ENCODE measurements at regions not wholly inside any gene's neighbourhood (a gene's known extent, or its start where the extent isn't known, plus 50 kb on each side); places are given as distances from the start of the nearest gene placed in this dataset.

DNA sequence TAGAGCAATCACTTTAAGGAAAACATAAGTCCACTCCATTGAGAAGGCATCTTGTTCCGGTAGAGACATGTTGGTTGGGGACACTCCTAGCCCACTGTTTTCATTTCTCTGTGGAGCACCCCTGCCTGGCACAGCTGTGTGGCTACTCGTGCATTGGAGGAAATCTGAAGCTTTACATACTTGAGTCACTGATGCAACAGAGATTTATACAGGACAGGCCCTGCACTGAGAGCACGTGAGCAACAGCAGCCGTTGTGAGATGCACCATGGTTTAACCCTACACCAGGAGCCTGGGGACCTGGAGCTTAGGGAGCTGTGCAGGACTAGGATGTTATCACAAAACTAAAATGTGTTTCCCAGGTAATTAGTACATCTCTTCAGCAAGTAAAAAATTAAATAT, 230.7 kb upstream of the IRX1 start:
- no TSS peak for BruUV-seq (replicated peaks)
- intact Hi-C loops (cut with micrococcal nuclease; ENCODE audit: unreplicated experiment): no loop called here
- DNase-seq: no peak
- Histone ChIP-seq H3K27me3 (ENCODE audit: insufficient read depth, low read depth) (peaks cover 60% of the 10 kb centered on the region), H3K79me2 (ENCODE audit: low read depth) (no peaks in the 10 kb centered on the region), H3K27ac (no peak overlapping the region), H3K4me3 (no peak overlapping the region), H3K36me3 (ENCODE audit: low read depth) (no peaks in the 10 kb centered on the region), H4K20me1 (ENCODE audit: insufficient read depth) (no peaks in the 10 kb centered on the region), H3K9me2 (ENCODE audit: insufficient read depth) (no peaks in the 10 kb centered on the region), H3F3A (ENCODE audit: insufficient read depth, low read depth) (no peaks in the 10 kb centered on the region), H3K4me2 (no peak overlapping the region), H2AFZ (no peak overlapping the region), H3K9me3 (ENCODE audit: insufficient read depth, low read depth) (no peaks in the 10 kb centered on the region), H3K4me1 (replicated peaks; ENCODE audit: insufficient read depth) (no peaks in the 10 kb centered on the region)
- CTCF ChIA-PET: no interaction called here
- TF ChIP-seq, protein P1, sequence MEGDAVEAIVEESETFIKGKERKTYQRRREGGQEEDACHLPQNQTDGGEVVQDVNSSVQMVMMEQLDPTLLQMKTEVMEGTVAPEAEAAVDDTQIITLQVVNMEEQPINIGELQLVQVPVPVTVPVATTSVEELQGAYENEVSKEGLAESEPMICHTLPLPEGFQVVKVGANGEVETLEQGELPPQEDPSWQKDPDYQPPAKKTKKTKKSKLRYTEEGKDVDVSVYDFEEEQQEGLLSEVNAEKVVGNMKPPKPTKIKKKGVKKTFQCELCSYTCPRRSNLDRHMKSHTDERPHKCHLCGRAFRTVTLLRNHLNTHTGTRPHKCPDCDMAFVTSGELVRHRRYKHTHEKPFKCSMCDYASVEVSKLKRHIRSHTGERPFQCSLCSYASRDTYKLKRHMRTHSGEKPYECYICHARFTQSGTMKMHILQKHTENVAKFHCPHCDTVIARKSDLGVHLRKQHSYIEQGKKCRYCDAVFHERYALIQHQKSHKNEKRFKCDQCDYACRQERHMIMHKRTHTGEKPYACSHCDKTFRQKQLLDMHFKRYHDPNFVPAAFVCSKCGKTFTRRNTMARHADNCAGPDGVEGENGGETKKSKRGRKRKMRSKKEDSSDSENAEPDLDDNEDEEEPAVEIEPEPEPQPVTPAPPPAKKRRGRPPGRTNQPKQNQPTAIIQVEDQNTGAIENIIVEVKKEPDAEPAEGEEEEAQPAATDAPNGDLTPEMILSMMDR (conservative IDR thresholded peaks at IDR 0.05): no peak
- TF ChIP-seq EZH2 (IDR thresholded peaks at IDR 0.05; ENCODE audit: low read depth): no peak
- POLR2A ChIA-PET (ENCODE audit: unreplicated experiment): no interaction called here

DNA sequence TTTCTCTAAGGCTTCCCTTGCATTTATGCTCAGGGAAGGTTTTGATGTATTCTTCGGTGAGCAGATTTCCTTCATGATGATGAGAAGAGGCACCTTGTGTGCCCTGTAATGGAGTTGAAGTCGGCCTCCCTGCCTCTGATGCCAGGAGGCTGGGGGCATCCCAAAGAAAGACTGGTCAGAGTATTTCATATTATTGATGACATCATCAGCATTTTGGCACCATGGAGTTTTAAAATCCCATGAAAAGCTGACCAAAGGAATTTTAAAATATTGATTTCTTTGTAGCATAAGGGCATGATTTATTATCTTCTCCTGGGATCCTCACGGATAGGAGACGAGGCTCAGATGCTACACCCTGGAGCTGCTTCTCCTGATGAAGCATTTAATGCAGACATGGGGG, 231.2 kb upstream of the IRX1 start:
- ChIA-PET POLR2A (ENCODE audit: unreplicated experiment) (no interaction called here), CTCF (no interaction called here)
- TF ChIP-seq, protein P1 (conservative IDR thresholded peaks at IDR 0.05): no peak
- no peak for TF ChIP-seq EZH2 (IDR thresholded peaks at IDR 0.05; ENCODE audit: low read depth)
- intact Hi-C loops (cut with micrococcal nuclease; ENCODE audit: unreplicated experiment): no loop called here
- Histone ChIP-seq H2AFZ (no peak overlapping the region), H3K4me1 (replicated peaks; ENCODE audit: insufficient read depth) (no peaks in the 10 kb centered on the region), H3K4me2 (no peak overlapping the region), H3K4me3 (no peak overlapping the region), H3F3A (ENCODE audit: insufficient read depth, low read depth) (no peaks in the 10 kb centered on the region), H3K9me3 (ENCODE audit: insufficient read depth, low read depth) (no peaks in the 10 kb centered on the region), H3K36me3 (ENCODE audit: low read depth) (no peaks in the 10 kb centered on the region), H3K27me3 (ENCODE audit: insufficient read depth, low read depth) (peaks cover 65% of the 10 kb centered on the region), H3K79me2 (ENCODE audit: low read depth) (no peaks in the 10 kb centered on the region), H3K9me2 (ENCODE audit: insufficient read depth) (no peaks in the 10 kb centered on the region), H3K27ac (no peak overlapping the region), H4K20me1 (ENCODE audit: insufficient read depth) (no peaks in the 10 kb centered on the region)
- BruUV-seq (replicated peaks): no TSS peak
- no peak for DNase-seq

DNA sequence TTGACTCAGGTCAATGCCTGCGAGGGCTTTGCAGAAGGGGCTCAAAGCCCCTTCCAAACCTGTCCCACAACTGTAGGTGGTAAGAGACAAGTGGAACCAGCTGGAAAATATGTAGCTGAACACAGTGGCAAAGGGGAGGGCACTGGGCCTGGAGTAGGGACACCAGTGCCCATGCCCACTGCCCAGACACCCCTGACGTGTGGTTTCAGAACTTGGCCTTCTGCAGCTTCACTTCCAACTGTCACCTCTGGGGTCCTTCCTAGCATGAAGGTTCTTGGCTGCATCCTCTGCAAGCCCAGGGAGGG, 233.1 kb upstream of the IRX1 start:
- no peaks in the 10 kb centered on the region for H3K9me2 ChIP-seq (ENCODE audit: insufficient read depth)
- H3K27me3 ChIP-seq (ENCODE audit: insufficient read depth, low read depth): peaks cover 76% of the 10 kb centered on the region
- H3K27ac ChIP-seq: no peak overlapping the region
- H3K4me1 ChIP-seq (replicated peaks; ENCODE audit: insufficient read depth): no peaks in the 10 kb centered on the region
- no peaks in the 10 kb centered on the region for H3K79me2 ChIP-seq (ENCODE audit: low read depth)
- no peaks in the 10 kb centered on the region for H3K9me3 ChIP-seq (ENCODE audit: insufficient read depth, low read depth)
- intact Hi-C loops (cut with micrococcal nuclease; ENCODE audit: unreplicated experiment): no loop called here
- no peak overlapping the region for H2AFZ ChIP-seq
- no peak overlapping the region for H3K4me2 ChIP-seq
- TF ChIP-seq, protein P1 (conservative IDR thresholded peaks at IDR 0.05): no peak
- no peak for TF ChIP-seq EZH2 (IDR thresholded peaks at IDR 0.05; ENCODE audit: low read depth)
- no peaks in the 10 kb centered on the region for H3F3A ChIP-seq (ENCODE audit: insufficient read depth, low read depth)
- no peak overlapping the region for H3K4me3 ChIP-seq
- H4K20me1 ChIP-seq (ENCODE audit: insufficient read depth): no peaks in the 10 kb centered on the region
- BruUV-seq (replicated peaks): no TSS peak
- ChIA-PET POLR2A (ENCODE audit: unreplicated experiment) (no interaction called here), CTCF (no interaction called here)
- DNase-seq: no peak
- H3K36me3 ChIP-seq (ENCODE audit: low read depth): no peaks in the 10 kb centered on the region
